GOT3 (cell line): ENCODE measurements at regions not wholly inside any gene's neighbourhood (a gene's known extent, or its start where the extent isn't known, plus 50 kb on each side); places are given as distances from the start of the nearest gene placed in this dataset.

Experiments used
- DNase-seq: peaks from one replicate; lab custom pipeline; 2025; ENCODE audit warnings: mixed read lengths; lab: John Stamatoyannopoulos, UW

GRCh38 chr13:106034201-106034600 lies 501.3 kb downstream of the EFNB2 start:
- no peak for DNase-seq

DNA sequence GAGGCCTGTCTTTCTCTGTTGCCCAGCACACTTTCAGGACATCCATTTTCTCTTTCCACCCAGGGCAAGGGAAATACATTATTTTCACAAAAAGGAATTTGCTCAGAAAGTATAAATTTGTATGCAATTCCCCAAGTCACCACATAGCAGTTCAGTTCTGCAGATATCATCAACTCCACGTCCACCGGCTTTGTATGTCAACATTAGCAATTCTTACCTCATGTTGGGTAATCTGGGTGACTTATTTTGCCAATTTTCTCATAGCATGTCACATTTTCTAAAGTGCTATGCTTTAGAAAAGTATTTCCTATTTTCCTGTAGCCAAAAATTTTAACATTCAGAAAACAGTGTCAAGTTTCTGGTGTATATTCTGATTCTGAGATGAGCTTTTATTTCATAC lies 501.8 kb downstream of the EFNB2 start:
- no peak for DNase-seq

DNA sequence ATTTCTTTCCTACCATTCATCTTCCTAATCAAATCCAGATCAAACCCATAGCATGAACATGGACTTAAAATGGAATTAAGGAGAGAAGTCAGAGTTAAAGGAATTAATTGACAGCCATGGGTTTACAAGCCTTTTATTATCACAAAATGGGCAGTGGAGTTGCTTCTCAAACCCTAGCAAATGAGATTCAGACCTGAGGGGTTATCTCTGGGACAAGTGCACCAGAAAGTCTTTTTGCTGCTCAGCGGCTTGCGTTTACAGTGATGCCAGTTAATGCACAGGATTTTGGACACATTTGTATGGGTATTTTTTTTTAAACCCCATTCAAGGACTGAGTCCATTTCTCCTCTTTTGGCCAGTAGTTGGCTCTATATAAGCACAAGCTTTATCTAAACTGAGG lies 503.0 kb downstream of the EFNB2 start:
- no peak for DNase-seq

GRCh38 chr13:106029676-106030290 lies 505.7 kb downstream of the EFNB2 start:
- no peak for DNase-seq

DNA sequence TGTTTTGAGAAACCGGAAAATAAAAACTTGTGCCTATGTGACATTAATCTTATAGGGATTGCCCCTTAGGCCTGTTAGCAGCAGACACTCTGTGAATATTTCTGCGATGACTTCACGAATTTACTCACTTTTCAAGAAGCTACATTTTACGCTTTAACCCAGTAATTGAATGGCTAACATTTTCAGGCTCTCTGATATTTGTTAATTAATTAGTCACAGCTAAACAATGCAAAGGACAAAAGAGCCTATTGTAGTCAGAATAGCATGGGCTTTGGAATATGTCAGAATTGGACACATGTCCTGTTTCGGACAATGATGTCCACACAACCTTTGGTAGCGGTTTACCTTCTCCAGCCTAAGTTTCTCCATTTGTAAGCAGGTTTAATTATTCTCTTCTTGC lies 506.6 kb downstream of the EFNB2 start:
- DNase-seq = no peak

- DNase-seq = no peak
Observed at GRCh38 chr13:106011600-106011999, 523.9 kb downstream of the EFNB2 start.

GRCh38 chr13:106010836-106011235 lies 524.6 kb downstream of the EFNB2 start:
- DNase-seq = no peak

DNA sequence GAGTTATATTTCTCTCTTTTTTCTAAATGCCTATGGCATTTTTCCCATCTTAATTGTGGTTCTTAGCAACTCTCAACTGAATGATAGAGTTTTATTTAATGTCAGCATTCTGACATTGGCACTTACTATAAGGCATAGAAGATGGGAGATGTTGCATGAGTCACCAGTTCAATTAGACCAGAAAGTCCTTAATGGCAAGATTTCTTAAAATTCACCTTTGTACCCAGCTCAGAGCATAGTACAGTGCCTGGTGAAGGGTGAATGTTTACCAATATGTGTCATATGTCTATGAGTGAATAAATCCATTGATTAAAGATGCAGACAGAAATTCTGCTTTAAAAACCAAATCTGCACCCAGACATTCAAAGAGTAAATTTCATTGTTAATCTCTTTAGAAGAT lies 526.9 kb downstream of the EFNB2 start:
- DNase-seq = no peak

GRCh38 chr13:106007156-106007555 lies 528.3 kb downstream of the EFNB2 start:
- no peak for DNase-seq

DNA sequence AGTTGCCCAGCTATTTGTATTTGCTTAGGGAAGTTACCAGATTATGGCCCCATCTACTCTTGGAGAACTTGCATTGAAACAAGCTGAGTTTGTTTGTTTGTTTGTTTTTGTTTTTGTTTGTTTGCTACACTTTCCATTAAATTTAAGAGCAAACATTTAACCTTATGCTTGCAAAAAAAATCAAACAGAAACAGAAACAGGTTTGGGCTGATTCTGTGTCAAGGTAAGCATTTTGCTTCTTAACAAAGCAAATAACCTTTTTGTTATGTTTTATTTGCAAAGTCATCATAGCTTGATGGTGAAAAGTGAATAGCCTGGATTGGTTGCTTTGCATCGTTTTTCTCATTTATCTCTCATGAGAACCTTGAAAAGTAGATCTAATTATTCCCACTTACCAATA lies 531.8 kb downstream of the EFNB2 start:
- DNase-seq = no peak

DNA sequence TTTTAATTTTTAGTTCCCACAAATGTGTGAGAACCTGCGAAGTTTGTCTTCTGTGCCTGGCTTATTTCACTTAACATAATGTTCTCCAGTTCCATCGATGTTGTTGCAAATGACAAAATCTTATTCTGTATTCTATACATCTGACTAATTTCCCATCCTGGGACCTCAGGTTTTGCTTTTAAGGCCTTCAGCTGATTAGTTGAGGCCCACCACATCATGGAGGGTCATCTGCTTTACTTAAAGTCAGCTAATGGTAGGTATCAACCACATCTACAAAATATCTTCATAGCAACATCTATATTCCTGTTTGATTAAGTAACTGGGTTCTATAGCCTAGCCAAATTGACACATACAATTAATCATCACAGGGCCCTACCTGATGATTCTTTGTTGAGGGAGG lies 534.0 kb downstream of the EFNB2 start:
- no peak for DNase-seq

- DNase-seq = no peak
Observed at GRCh38 chr13:105997581-105998550, 537.6 kb downstream of the EFNB2 start.

- DNase-seq = no peak
Observed at GRCh38 chr13:105996391-105997025, 539.0 kb downstream of the EFNB2 start.

GRCh38 chr13:105994340-105994739 lies 541.1 kb downstream of the EFNB2 start:
- DNase-seq = no peak

GRCh38 chr13:105991622-105992277 lies 543.7 kb downstream of the EFNB2 start:
- DNase-seq = no peak

DNA sequence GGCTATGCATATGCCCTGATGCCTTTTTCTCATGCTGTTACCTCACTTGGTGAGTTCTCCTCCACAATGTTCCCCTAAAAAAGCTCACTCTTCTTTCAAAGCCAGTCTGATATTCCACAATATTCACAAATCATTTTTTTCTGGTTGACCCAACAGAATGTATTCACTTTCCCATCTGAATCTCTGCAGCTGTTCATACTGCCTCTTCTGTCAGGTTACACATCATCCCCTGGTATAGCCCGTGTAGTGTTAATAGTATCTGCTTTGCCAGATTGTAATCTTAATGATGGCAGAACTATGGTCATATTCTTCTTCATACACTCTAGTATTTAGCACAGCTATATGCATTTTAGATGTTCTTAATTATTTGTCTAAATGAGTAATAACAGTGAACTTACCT lies 544.3 kb downstream of the EFNB2 start:
- DNase-seq = no peak

GRCh38 chr13:105990256-105990958 lies 545.1 kb downstream of the EFNB2 start:
- no peak for DNase-seq

- DNase-seq = no peak
Observed at GRCh38 chr13:105984646-105985045, 550.8 kb downstream of the EFNB2 start.

DNA sequence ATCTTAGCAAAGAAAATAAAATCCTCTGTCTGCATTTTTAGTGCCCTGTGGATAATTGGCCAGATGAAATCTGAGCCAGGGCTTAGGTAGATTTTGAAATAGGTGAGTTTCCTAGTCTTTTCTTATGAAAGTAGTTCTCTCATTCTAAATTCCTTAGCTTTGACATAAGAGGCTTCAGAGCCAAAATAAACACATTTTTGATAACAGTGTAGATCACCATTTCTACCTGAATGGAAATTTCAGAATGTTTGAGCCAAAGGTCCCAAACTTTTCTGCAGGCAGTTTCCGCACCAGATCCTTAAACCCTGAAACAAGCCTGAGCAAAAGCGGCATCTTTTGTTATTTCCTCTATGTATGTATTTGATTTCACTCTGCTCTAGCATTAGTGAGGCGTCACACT lies 551.2 kb downstream of the EFNB2 start:
- no peak for DNase-seq

DNA sequence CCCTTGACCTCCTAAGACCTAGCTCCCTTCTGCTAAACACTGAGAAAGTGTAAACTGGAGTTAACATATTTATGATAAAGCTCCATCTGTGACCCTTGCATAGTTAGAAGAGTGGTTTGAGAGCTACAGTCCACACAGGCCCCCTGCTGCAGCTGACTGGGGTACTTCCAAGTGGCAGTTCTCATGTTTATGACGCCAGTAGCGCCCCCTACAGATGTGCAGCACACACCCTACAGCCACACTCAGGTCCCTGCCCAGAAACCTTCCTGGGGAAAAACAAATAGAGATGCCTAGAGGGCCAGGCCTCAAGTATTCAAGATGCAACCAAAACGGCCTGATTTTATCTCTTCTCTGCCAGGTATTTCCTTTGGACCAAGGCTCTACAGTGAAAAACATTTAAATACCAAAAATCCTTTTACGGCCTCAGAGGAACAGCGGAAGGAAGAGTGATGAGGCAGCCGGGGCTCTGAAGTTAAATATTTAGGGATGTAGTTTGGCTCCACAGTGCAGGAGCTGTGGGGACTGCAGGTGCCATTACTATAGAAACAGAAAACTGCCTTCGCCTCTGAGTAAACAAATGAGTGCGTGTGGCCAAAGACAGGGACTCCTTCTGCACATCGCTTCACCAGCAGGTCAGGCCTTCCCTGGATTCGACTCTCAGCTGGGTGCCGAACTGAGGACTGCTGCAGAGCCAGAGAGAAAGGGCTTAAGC lies 553.1 kb downstream of the EFNB2 start:
- no peak for DNase-seq
